ENCODE measurements at regions not wholly inside any gene's neighbourhood (a gene's known extent, or its start where the extent isn't known, plus 50 kb on each side); places are given as distances from the start of the nearest gene placed in this dataset.
A peak's percentile ranks its signal among the peaks of the same experiment; 100 is the strongest.

GRCh38 chr9:129419382-129419899, 201.5 kb downstream of the C9orf50 start:
- no peaks in the 10 kb centered on the region for H3K27me3 ChIP-seq (ENCODE audit: control insufficient read depth, insufficient read depth, low read length)
- no peak for TF ChIP-seq USF2 (IDR thresholded peaks at IDR 0.05; ENCODE audit: low read depth, low read length)
- TF ChIP-seq RFX5 (IDR thresholded peaks at IDR 0.05; ENCODE audit: low read depth, low read length), result no peak
- TF ChIP-seq FOS (IDR thresholded peaks at IDR 0.05; ENCODE audit: low read depth, low read length), result no peak
- no peak for TF ChIP-seq CEBPB (IDR thresholded peaks at IDR 0.05; ENCODE audit: low read depth, low read length)
- TF ChIP-seq MXI1 (IDR thresholded peaks at IDR 0.05; ENCODE audit: borderline replicate concordance, low read depth, low read length), result no peak
- no peak overlapping the region for H4K5ac ChIP-seq (ENCODE audit: low read depth, low read length)
- H2BK5ac ChIP-seq (ENCODE audit: low read depth, low read length, poor library complexity, severe bottlenecking), result no peak overlapping the region
- in situ Hi-C loops (cut with MboI; ENCODE audit: low sequenced_read_pairs) (no loop called here), dilution Hi-C loops (cut with HindIII; ENCODE audit: low sequenced_read_pairs, unreplicated experiment) (no loop called here), intact Hi-C loops (cut with micrococcal nuclease) (no loop called here)
- H3K4me2 ChIP-seq (ENCODE audit: low read depth, low read length), result no peak overlapping the region
- H3K9me3 ChIP-seq (ENCODE audit: control insufficient read depth, insufficient read depth, low read length), result peaks cover 4% of the 10 kb centered on the region; the same call in 1 of the 2 replicates
- H2BK120ac ChIP-seq (ENCODE audit: low read depth, low read length), result no peak overlapping the region
- H2AK5ac ChIP-seq (ENCODE audit: low read depth, low read length), result no peak overlapping the region; the same call in 1 of the 2 replicates
- H4K20me1 ChIP-seq (ENCODE audit: insufficient read depth, low read length), result no peaks in the 10 kb centered on the region
- no peaks in the 10 kb centered on the region for H3K36me3 ChIP-seq (ENCODE audit: control insufficient read depth, insufficient read depth, low read length)
- DNase-seq (no peak), ATAC-seq (ENCODE audit: low read depth) (no peak)
- no peak overlapping the region for H3K14ac ChIP-seq (replicated peaks; ENCODE audit: low read depth, low read length)
- POLR2A ChIA-PET (ENCODE audit: unreplicated experiment), result no interaction called here
- no peak overlapping the region for H3K9ac ChIP-seq (ENCODE audit: low read depth, low read length)
- H3K4ac ChIP-seq (ENCODE audit: low read depth, low read length), result no peak overlapping the region
- H3K23ac ChIP-seq (ENCODE audit: low read depth, low read length), result no peak overlapping the region
- peaks cover 11% of the 10 kb centered on the region for H3K4me1 ChIP-seq (ENCODE audit: control insufficient read depth, insufficient read depth, low read length)
- H3K27ac ChIP-seq (ENCODE audit: insufficient read depth, low read length), result no peak overlapping the region
- no peak overlapping the region for H2BK20ac ChIP-seq (ENCODE audit: low read depth, low read length)
- CTCF ChIA-PET, result no interaction called here
- H3K18ac ChIP-seq (ENCODE audit: low read depth, low read length), result no peak overlapping the region
- H4K8ac ChIP-seq (ENCODE audit: low read depth in 2 of 2, low read length in 2 of 2), result no peak overlapping the region
- H2AFZ ChIP-seq (replicated peaks; ENCODE audit: low read length, poor library complexity), result peak overlapping the region; percentile 39
- no peak overlapping the region for H4K91ac ChIP-seq (ENCODE audit: insufficient read depth, low read depth, low read length)
- no TSS peak for BruUV-seq (replicated peaks)
- H2AK9ac ChIP-seq (replicated peaks; ENCODE audit: low read depth, low read length, poor library complexity), result no peak overlapping the region
- no peak overlapping the region for H3K4me3 ChIP-seq (ENCODE audit: insufficient read depth, low read depth, low read length)
- H2BK15ac ChIP-seq (ENCODE audit: low read depth, low read length), result no peak overlapping the region
- H3K9me1 ChIP-seq (ENCODE audit: insufficient read depth, low read length), result peaks cover 14% of the 10 kb centered on the region
- 74% methylated on average over 6 of the region's 7 CpGs; no CpG with 5 or more reads in 1 of the 2 experiments for WGBS, 2 experiments (ENCODE audit: extremely low coverage in 2 of 2, insufficient read length in 1 of 2)
- no peak overlapping the region for H3K56ac ChIP-seq (ENCODE audit: extremely low read depth, insufficient read depth, low read length)
- H3K79me1 ChIP-seq (ENCODE audit: low read depth in 1 of 2, low read length in 2 of 2), result no peaks in the 10 kb centered on the region; a peak in 1 of 4 replicates
